CD14-positive monocyte (primary cell): ENCODE measurements at regions not wholly inside any gene's neighbourhood (a gene's known extent, or its start where the extent isn't known, plus 50 kb on each side); places are given as distances from the start of the nearest gene placed in this dataset.

Experiments used
- DNase-seq, 3 donors: peaks; one replicate each; pipeline ENCODE4 v3.0.0-alpha.2; 2011 to 2022
- H2AFZ ChIP-seq: 2 replicates; pipeline ENCODE4 v1.6.0; 2012; ENCODE audit warnings: mild to moderate bottlenecking, low read depth, low read length, inconsistent platforms; ENCODE audit not compliant: insufficient read depth, poor library complexity, severe bottlenecking
- H3K27ac ChIP-seq, 2 donors: 1 replicate in 1 of 2; 2 replicates in 1 of 2; pipeline ENCODE4 v1.5.1; 2012 to 2013; ENCODE audit warnings: low read length in 2 of 2, control low read depth in 1 of 2, inconsistent platforms in 1 of 2, low read depth in 1 of 2, mild to moderate bottlenecking in 1 of 2
- H3K27me3 ChIP-seq, 2 donors: one replicate each; pipeline versions ENCODE4 v1.6.0 to v1.6.1; 2011 to 2013; ENCODE audit warnings: low read length in 2 of 2; ENCODE audit not compliant: control insufficient read depth in 2 of 2, insufficient read depth in 2 of 2
- H3K36me3 ChIP-seq, 2 donors: replicated peaks in 1 of 2; 1 replicate in 1 of 2; 2 replicates in 1 of 2; pipeline versions ENCODE4 v1.5.1 to v1.6.1; 2012 to 2013; ENCODE audit warnings: low read length in 2 of 2, control low read depth in 1 of 2, inconsistent platforms in 1 of 2, mild to moderate bottlenecking in 1 of 2; ENCODE audit not compliant: insufficient read depth in 2 of 2, control insufficient read depth in 1 of 2
- H3K4me1 ChIP-seq, 2 donors: 1 replicate in 1 of 2; 2 replicates in 1 of 2; pipeline versions ENCODE4 v1.5.1 to v1.6.1; 2012 to 2013; ENCODE audit warnings: low read length in 2 of 2, control low read depth in 1 of 2, inconsistent platforms in 1 of 2, mild to moderate bottlenecking in 1 of 2, moderate library complexity in 1 of 2; ENCODE audit not compliant: insufficient read depth in 2 of 2, control insufficient read depth in 1 of 2
- H3K4me2 ChIP-seq: replicated peaks from 2 replicates; pipeline ENCODE3; 2012; ENCODE audit warnings: low read length, moderate library complexity, mild to moderate bottlenecking; ENCODE audit not compliant: poor library complexity, severe bottlenecking; ENCODE audit errors: extremely low read depth
- H3K4me3 ChIP-seq, 3 experiments: fragments of 200-600 bp in 1 of 3; sonication (generic) in 1 of 3; replicated peaks in 1 of 3; 1 replicate in 2 of 3; 2 replicates in 1 of 3; pipeline ENCODE4 v1.5.1; 2011 to 2013; ENCODE audit warnings: low read length in 3 of 3, mild to moderate bottlenecking in 3 of 3, control low read depth in 2 of 3, low read depth in 2 of 3, inconsistent platforms in 1 of 3, moderate library complexity in 1 of 3
- H3K79me2 ChIP-seq: 2 replicates; pipeline ENCODE4 v1.6.0; 2012; ENCODE audit warnings: mild to moderate bottlenecking, control low read depth, inconsistent platforms, low read length, moderate library complexity; ENCODE audit not compliant: insufficient read depth
- H3K9ac ChIP-seq: 2 replicates; pipeline ENCODE4 v1.6.0; 2017; ENCODE audit warnings: low read length, mild to moderate bottlenecking; ENCODE audit not compliant: insufficient read depth, poor library complexity, severe bottlenecking
- H3K9me3 ChIP-seq, 2 donors: replicated peaks in 1 of 2; 1 replicate in 1 of 2; 2 replicates in 1 of 2; pipeline versions ENCODE4 v1.5.1 to v1.6.1; 2012 to 2013; ENCODE audit warnings: low read length in 2 of 2, control low read depth in 1 of 2; ENCODE audit not compliant: control insufficient read depth in 1 of 2, insufficient read depth in 1 of 2
- H4K20me1 ChIP-seq: 2 replicates; pipeline ENCODE4 v1.6.0; 2012; ENCODE audit warnings: mild to moderate bottlenecking, low read length, control low read depth, moderate library complexity; ENCODE audit not compliant: insufficient read depth
- H3K27ac Mint-ChIP-seq, 7 donors: one replicate each; pipeline ENCODE4 v1.8.0; 2020; ENCODE audit warnings: mild to moderate bottlenecking in 7 of 7, mixed read lengths in 7 of 7, moderate library complexity in 6 of 7, inconsistent platforms in 2 of 7
- H3K27me3 Mint-ChIP-seq, 3 donors: one replicate each; pipeline ENCODE4 v1.8.0; 2021 to 2022; ENCODE audit warnings: low read depth in 3 of 3, mild to moderate bottlenecking in 3 of 3, mixed read lengths in 3 of 3, moderate library complexity in 3 of 3, inconsistent platforms in 1 of 3
- H3K36me3 Mint-ChIP-seq, 2 donors: one replicate each; pipeline ENCODE4 v1.8.0; 2020; ENCODE audit warnings: mixed read lengths in 2 of 2, inconsistent platforms in 1 of 2, mild to moderate bottlenecking in 1 of 2
- H3K4me1 Mint-ChIP-seq: one replicate; pipeline ENCODE4 v1.8.0; 2020; ENCODE audit warnings: mild to moderate bottlenecking, mixed read lengths
- H3K4me3 Mint-ChIP-seq, 2 donors: one replicate each; pipeline ENCODE4 v1.8.0; 2020; ENCODE audit warnings: mild to moderate bottlenecking in 2 of 2, mixed read lengths in 2 of 2, moderate library complexity in 1 of 2
- H3K9me3 Mint-ChIP-seq, 7 donors: one replicate each; pipeline ENCODE4 v1.8.0; 2020 to 2022; ENCODE audit warnings: mixed read lengths in 7 of 7, mild to moderate bottlenecking in 6 of 7, moderate library complexity in 6 of 7, inconsistent platforms in 2 of 7
- WGBS: methylation state at CpG from one replicate; pipeline ENCODE4 v1.1.5; 2013; ENCODE audit warnings: missing lambda C conversion rate; ENCODE audit not compliant: insufficient coverage; 5-methylcytosine and 5-hydroxymethylcytosine counted together
- intact Hi-C, 2 donors: fragments of 100-400 bp; cut with micrococcal nuclease; formaldehyde crosslinking; loops; one replicate each; pipeline versions ENCODE4 v1.15.0 to v1.15.1; 2023
- TF ChIP-seq, protein P1 (sequence below): fragments of 200-600 bp; IDR thresholded peaks from one replicate; pipeline ENCODE4 v1.8.0; 2022; ENCODE audit warnings: antibody characterized with exemption, mild to moderate bottlenecking

DNA sequence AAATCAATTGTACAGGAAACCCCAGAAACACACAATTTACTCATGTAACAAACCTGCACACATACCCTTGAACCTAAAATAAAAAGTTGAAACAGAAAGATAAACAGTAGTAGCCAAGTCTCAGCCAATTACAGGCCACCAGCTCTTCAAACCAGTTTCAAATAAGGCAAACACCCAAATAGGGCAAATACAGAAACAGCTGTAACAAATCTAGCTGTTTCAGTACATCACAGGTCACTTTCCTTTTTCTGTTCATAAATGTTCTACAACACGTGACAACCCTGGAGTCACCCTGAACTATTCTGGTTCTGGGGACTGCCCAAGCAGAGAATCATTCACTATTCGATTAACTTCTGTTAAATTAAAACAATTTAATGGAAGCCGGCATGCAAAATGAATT is 329.0 kb downstream of the GJA1 start:
- H3K4me3 ChIP-seq: no peak overlapping the region
- H3K4me1 Mint-ChIP-seq: no peaks in the 10 kb centered on the region
- TF ChIP-seq, protein P1, sequence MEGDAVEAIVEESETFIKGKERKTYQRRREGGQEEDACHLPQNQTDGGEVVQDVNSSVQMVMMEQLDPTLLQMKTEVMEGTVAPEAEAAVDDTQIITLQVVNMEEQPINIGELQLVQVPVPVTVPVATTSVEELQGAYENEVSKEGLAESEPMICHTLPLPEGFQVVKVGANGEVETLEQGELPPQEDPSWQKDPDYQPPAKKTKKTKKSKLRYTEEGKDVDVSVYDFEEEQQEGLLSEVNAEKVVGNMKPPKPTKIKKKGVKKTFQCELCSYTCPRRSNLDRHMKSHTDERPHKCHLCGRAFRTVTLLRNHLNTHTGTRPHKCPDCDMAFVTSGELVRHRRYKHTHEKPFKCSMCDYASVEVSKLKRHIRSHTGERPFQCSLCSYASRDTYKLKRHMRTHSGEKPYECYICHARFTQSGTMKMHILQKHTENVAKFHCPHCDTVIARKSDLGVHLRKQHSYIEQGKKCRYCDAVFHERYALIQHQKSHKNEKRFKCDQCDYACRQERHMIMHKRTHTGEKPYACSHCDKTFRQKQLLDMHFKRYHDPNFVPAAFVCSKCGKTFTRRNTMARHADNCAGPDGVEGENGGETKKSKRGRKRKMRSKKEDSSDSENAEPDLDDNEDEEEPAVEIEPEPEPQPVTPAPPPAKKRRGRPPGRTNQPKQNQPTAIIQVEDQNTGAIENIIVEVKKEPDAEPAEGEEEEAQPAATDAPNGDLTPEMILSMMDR: no peak
- H3K27me3 ChIP-seq: no peaks in the 10 kb centered on the region
- H3K4me1 ChIP-seq: no peaks in the 10 kb centered on the region
- no peaks in the 10 kb centered on the region for H3K36me3 ChIP-seq
- peaks cover 0 to 12% of the 10 kb centered on the region in 2 donors for H3K9me3 ChIP-seq
- intact Hi-C loops: no loop called here
- H3K4me3 Mint-ChIP-seq: no peak overlapping the region
- no peaks in the 10 kb centered on the region for H4K20me1 ChIP-seq
- no peak for DNase-seq
- no peaks in the 10 kb centered on the region for H3K36me3 Mint-ChIP-seq
- H3K27me3 Mint-ChIP-seq: peaks cover 0 to 1% (median 0%) of the 10 kb centered on the region in 3 donors
- H3K9ac ChIP-seq: no peak overlapping the region
- H3K4me2 ChIP-seq: no peak overlapping the region
- H3K27ac Mint-ChIP-seq: no peak overlapping the region
- no peak overlapping the region for H2AFZ ChIP-seq
- no peaks in the 10 kb centered on the region for H3K79me2 ChIP-seq
- WGBS: no CpG with 5 or more reads among the region's 3 CpGs
- H3K9me3 Mint-ChIP-seq: peaks cover 0 to 14% (median 8%) of the 10 kb centered on the region in 7 donors
- no peak overlapping the region for H3K27ac ChIP-seq

DNA sequence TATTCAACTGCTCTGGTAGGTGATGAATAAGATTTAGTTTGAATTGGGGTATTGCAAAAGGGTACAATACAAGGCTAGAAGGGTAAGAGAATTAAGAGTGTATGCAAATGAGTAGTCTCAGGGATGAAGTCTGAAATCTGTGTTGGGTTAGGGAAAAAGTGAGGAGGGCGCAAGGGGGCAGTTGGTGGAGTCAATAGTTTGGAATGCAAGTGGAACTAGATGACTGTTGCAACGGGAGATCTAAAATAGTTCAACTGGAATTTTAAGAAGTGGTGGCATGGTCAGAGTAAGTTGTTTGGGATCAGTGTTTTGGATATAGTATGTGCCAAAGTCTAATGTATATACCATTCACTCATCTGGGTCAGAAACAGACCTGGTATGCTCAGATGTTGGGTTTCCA is 329.6 kb downstream of the GJA1 start:
- H3K9ac ChIP-seq: no peak overlapping the region
- no peak overlapping the region for H2AFZ ChIP-seq
- TF ChIP-seq, protein P1: no peak
- H3K4me1 Mint-ChIP-seq: no peaks in the 10 kb centered on the region
- no peak overlapping the region for H3K4me3 ChIP-seq
- no peaks in the 10 kb centered on the region for H4K20me1 ChIP-seq
- H3K36me3 ChIP-seq: no peaks in the 10 kb centered on the region
- H3K4me3 Mint-ChIP-seq: no peak overlapping the region
- no peak overlapping the region for H3K4me2 ChIP-seq
- 92% methylated on average over 2 of the region's 2 CpGs for WGBS
- no peak for DNase-seq
- H3K27ac ChIP-seq: no peak overlapping the region
- peaks cover 0 to 1% (median 0%) of the 10 kb centered on the region in 3 donors for H3K27me3 Mint-ChIP-seq
- intact Hi-C loops: no loop called here
- no peak overlapping the region for H3K27ac Mint-ChIP-seq
- H3K9me3 ChIP-seq: peaks cover 0 to 12% of the 10 kb centered on the region in 2 donors
- no peaks in the 10 kb centered on the region for H3K36me3 Mint-ChIP-seq
- H3K9me3 Mint-ChIP-seq: peaks cover 0 to 13% (median 8%) of the 10 kb centered on the region in 7 donors
- no peaks in the 10 kb centered on the region for H3K27me3 ChIP-seq
- no peaks in the 10 kb centered on the region for H3K4me1 ChIP-seq
- no peaks in the 10 kb centered on the region for H3K79me2 ChIP-seq
